Right lobe of liver (tissue), 6 donors: ENCODE measurements at regions not wholly inside any gene's neighbourhood (a gene's known extent, or its start where the extent isn't known, plus 50 kb on each side); places are given as distances from the start of the nearest gene placed in this dataset.
"Not testable (repeated sequence)": the region's sequence is repeated elsewhere in the genome, so short reads cannot be mapped to it uniquely, and the experiment has no call there.

Experiments used
- ATAC-seq, 4 donors: fragments of 200-7000 bp; cut with Tn5 transposase; one replicate each; pipeline ENCODE4 v1.9.1; 2020; ENCODE audit warnings: mild to moderate bottlenecking in 4 of 4, moderate library complexity in 4 of 4
- DNase-seq, 3 donors: peaks; one replicate each; pipeline ENCODE4 v3.0.0-alpha.2; 2020
- H3K27ac ChIP-seq, 3 donors: fragments of 200-600 bp; one replicate each; pipeline ENCODE4 v1.8.0; 2022
- H3K27me3 ChIP-seq, 2 donors: fragments of 200-600 bp; one replicate each; pipeline ENCODE4 v1.8.0; 2022
- H3K36me3 ChIP-seq, 4 donors: fragments of 200-600 bp; sonication (generic) in 1 of 4; one replicate each; pipeline versions ENCODE4 v1.5.1 to v1.8.0; 2017 to 2022; ENCODE audit warnings: control low read depth in 1 of 4
- H3K4me1 ChIP-seq, 4 donors: fragments of 200-600 bp; sonication (generic) in 1 of 4; one replicate each; pipeline versions ENCODE4 v1.5.1 to v1.8.0; 2017 to 2022; ENCODE audit warnings: control low read depth in 1 of 4
- H3K4me3 ChIP-seq, 3 donors: fragments of 200-600 bp; one replicate each; pipeline ENCODE4 v1.8.0; 2022
- H3K9me3 ChIP-seq, 4 donors: fragments of 200-600 bp; sonication (generic) in 1 of 4; one replicate each; pipeline versions ENCODE4 v1.5.1 to v1.8.0; 2017 to 2022; ENCODE audit warnings: control low read depth in 1 of 4
- POLR2A ChIP-seq: fragments of 450-650 bp; IDR thresholded peaks from one replicate; pipeline ENCODE4 v1.6.1; 2017; ENCODE audit warnings: antibody characterized with exemption, mild to moderate bottlenecking
- WGBS: methylation state at CpG from one replicate; pipeline ENCODE4 v1.1.6; 2018; ENCODE audit warnings: low coverage, low lambda C conversion rate; ENCODE audit not compliant: insufficient coverage; ENCODE audit errors: missing lambda C conversion rate; 5-methylcytosine and 5-hydroxymethylcytosine counted together
- intact Hi-C, 2 donors: fragments of 100-400 bp; cut with DNase I; formaldehyde crosslinking; loops; one replicate each; pipeline versions ENCODE4 v1.11.2 to v1.14.1; 2022
- TF ChIP-seq, protein P1 (sequence below), 4 donors: fragments of 200-600 bp in 3 of 4; fragments of 450-650 bp in 1 of 4; IDR thresholded peaks; one replicate each; pipeline versions ENCODE4 v1.5.1 to v1.8.0; 2016 to 2022; ENCODE audit warnings: antibody characterized with exemption in 4 of 4, mild to moderate bottlenecking in 2 of 4
- donor health status: DM: no; HTN: yes; CAD: no.
- donor health status: DM: no; HTN: no; CAD: no.
- donor health status: DM: no; HTN: no; CAD: no.
- donor health status: DM: no; HTN: yes; CAD: no.
- donor health status: DM: no; HTN: yes; CAD: no.

DNA sequence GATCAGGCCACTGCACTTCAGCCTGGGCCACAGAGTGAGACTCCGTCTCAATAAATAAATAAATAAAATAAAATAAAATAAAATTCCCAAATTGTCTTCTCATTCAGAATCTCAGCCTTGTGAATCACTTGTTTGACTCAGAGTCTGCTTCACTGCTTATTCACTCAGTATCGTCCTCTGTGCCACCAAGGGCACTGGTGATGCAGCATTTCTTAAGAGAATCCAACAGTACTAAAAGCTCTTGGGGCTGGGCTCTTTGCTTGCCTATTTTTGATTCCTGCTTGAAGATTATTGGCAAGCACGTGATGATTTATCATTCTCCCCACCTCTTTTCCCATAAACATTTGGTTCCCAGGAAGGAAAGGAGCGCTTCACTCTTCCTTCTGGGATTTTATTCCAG, 54.8 kb upstream of the HMGB1 start:
- intact Hi-C loops: no loop called here
- Histone ChIP-seq H3K4me1 (no peaks in the 10 kb centered on the region), H3K36me3 (no peaks in the 10 kb centered on the region), H3K27me3 (no peaks in the 10 kb centered on the region), H3K27ac (no peak overlapping the region), H3K9me3 (no peaks in the 10 kb centered on the region), H3K4me3 (no peak overlapping the region)
- no peak for TF ChIP-seq POLR2A
- TF ChIP-seq, protein P1, sequence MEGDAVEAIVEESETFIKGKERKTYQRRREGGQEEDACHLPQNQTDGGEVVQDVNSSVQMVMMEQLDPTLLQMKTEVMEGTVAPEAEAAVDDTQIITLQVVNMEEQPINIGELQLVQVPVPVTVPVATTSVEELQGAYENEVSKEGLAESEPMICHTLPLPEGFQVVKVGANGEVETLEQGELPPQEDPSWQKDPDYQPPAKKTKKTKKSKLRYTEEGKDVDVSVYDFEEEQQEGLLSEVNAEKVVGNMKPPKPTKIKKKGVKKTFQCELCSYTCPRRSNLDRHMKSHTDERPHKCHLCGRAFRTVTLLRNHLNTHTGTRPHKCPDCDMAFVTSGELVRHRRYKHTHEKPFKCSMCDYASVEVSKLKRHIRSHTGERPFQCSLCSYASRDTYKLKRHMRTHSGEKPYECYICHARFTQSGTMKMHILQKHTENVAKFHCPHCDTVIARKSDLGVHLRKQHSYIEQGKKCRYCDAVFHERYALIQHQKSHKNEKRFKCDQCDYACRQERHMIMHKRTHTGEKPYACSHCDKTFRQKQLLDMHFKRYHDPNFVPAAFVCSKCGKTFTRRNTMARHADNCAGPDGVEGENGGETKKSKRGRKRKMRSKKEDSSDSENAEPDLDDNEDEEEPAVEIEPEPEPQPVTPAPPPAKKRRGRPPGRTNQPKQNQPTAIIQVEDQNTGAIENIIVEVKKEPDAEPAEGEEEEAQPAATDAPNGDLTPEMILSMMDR (IDR thresholded peaks at IDR 0.05): no peak
- ATAC-seq: no peak
- WGBS: 82% methylated on average over 4 of the region's 4 CpGs
- DNase-seq: no peak

DNA sequence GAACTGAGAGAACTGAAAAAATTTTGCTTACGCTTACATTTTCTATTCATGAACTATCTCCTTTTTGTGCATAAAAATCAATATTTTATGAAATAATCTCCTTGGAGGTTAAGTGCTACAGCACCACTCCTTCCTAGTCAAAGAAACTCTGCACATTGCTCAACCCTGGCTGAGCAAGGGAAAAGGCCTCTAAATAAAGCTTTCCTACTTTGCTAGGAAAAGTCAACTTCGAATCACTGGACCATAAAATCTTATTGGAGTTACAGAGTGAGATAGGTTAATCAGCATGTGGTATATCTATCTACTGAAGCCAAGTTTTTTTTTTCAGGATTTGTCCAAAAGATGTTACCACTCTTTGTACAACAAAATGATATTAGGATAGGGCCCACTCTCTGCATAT, 57.5 kb upstream of the HMGB1 start:
- 43% methylated on average over 2 of the region's 2 CpGs for WGBS
- no peak for TF ChIP-seq POLR2A
- TF ChIP-seq, protein P1 (IDR thresholded peaks at IDR 0.05): no peak
- intact Hi-C loops: no loop called here
- Histone ChIP-seq H3K27ac (no peak overlapping the region), H3K9me3 (no peaks in the 10 kb centered on the region), H3K4me1 (no peaks in the 10 kb centered on the region), H3K27me3 (no peaks in the 10 kb centered on the region), H3K4me3 (no peak overlapping the region), H3K36me3 (no peaks in the 10 kb centered on the region)
- no peak for DNase-seq
- no peak for ATAC-seq

DNA sequence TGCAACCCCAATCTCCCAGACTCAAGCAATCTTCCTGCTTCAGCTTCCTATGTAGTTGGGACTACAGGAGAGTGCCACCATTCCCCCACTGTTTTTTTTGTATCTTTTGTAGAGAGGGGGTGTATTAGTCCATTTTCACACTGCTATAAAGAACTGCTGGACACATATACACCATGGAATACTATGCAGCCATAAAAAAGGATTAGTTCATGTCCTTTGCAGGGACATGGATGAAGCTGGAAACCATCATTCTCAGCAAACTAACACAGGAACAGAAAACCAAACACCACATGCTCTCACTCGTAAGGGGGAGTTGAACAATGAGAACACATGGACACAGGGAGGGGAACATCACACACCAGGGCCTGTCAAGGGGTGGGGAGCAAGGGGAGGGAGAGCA, 58.1 kb upstream of the HMGB1 start:
- H3K36me3 ChIP-seq, ATAC-seq, H3K27ac ChIP-seq, intact Hi-C loops, H3K4me3 ChIP-seq, H3K4me1 ChIP-seq, H3K27me3 ChIP-seq, DNase-seq, H3K9me3 ChIP-seq: not testable (repeated sequence)
- WGBS: 60% methylated on average over 1 of the region's 1 CpG

DNA sequence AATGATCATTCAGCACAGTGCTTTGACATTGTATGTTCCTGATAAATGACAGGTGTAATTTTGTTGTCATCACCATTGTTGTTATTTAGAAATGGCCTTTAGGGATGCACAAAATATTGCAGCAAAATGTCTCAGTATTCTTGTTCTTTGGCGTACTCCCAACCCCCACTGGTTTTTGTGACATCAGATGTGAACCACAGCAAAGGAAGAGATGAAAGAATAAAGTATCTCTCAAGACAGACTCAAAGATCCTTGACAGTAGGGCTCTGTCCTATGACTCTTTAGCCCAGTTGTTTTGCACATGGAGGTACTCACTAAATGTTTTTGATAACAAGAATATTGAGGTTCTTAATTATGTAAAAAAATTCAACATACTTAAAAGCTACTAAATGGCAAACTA, 59.5 kb upstream of the HMGB1 start:
- H3K9me3 ChIP-seq, H3K36me3 ChIP-seq, H3K4me3 ChIP-seq, H3K4me1 ChIP-seq, H3K27me3 ChIP-seq, DNase-seq, ATAC-seq, intact Hi-C loops, H3K27ac ChIP-seq: not testable (repeated sequence)
- 0% methylated on average over 1 of the region's 1 CpG for WGBS

DNA sequence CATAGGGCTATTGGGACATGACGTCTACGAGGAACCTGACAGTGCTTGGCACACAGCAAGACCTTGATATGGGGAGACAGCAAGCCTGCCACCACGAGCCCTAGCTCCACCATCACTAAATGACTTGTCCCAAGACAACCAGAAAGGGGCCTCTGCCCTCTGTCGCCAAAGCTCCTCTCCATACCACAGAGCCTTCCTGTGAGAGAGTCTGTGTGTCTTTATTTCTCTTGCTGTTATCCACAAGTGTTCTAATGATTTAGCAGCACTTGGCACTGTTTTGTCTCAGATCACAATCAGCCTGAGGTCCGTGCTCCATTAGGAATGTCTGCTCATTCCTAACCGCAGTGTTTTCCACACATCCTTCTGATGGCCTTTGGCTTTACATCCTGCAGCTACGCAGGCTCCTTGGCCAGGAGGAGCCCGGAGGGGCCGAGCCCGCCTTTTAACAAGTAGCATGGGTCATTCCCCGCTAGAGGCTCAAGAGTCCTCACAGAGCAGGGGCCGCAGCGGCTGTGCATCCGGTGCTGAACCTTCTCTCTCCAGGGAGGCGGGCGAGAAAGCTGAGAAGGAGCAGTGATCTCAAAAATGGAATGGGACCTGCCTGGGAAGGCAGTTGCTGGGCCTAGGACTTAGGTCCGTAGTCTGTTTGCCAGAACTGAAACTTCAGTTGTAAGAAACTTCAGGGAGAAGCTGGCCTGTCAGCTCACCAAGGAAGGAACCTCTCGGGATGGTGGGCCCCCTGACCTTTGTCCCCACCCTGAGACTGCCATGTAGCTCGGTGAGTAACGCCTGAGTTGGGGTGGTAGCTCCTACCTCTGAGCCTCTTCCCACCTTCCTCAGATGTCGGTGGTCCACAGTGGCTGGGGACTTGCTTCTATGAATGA, 61.1 kb upstream of the HMGB1 start:
- TF ChIP-seq POLR2A: no peak
- TF ChIP-seq, protein P1 (IDR thresholded peaks at IDR 0.05): no peak
- Histone ChIP-seq H3K36me3 (no peaks in the 10 kb centered on the region), H3K27me3 (no peaks in the 10 kb centered on the region), H3K27ac (no peak overlapping the region), H3K4me1 (no peaks in the 10 kb centered on the region), H3K4me3 (no peak overlapping the region), H3K9me3 (no peaks in the 10 kb centered on the region)
- DNase-seq (no peak), ATAC-seq (no peak)
- WGBS: 88% methylated on average over 10 of the region's 21 CpGs
- intact Hi-C loops: no loop called here
